Neural progenitor cell (in vitro differentiated cells): ENCODE measurements at regions not wholly inside any gene's neighbourhood (a gene's known extent, or its start where the extent isn't known, plus 50 kb on each side); places are given as distances from the start of the nearest gene placed in this dataset.

ENCODE experiments used
- CTCF ChIP-seq: fragments of 200-600 bp; sonication (generic); IDR thresholded peaks from 2 replicates; pipeline ENCODE4 v1.5.1; 2017; ENCODE audit warnings: antibody characterized with exemption, mild to moderate bottlenecking
- EZH2 ChIP-seq: fragments of 200-600 bp; sonication (generic); IDR thresholded peaks from 2 replicates; pipeline ENCODE4 v1.6.1; 2017; ENCODE audit warnings: antibody characterized with exemption, mild to moderate bottlenecking, moderate library complexity
- EZH2phosphoT487 ChIP-seq: fragments of 200-600 bp; sonication (generic); IDR thresholded peaks from 2 replicates; pipeline ENCODE4 v1.6.1; 2017; ENCODE audit warnings: antibody characterized with exemption

GRCh38 chr4:129994715-129995114 lies 898.8 kb downstream of the C4orf33 start:
- TF ChIP-seq CTCF = no peak
- TF ChIP-seq EZH2 = no peak
- TF ChIP-seq EZH2phosphoT487 = no peak
